ENCODE measurements at regions not wholly inside any gene's neighbourhood (a gene's known extent, or its start where the extent isn't known, plus 50 kb on each side); places are given as distances from the start of the nearest gene placed in this dataset.

DNA sequence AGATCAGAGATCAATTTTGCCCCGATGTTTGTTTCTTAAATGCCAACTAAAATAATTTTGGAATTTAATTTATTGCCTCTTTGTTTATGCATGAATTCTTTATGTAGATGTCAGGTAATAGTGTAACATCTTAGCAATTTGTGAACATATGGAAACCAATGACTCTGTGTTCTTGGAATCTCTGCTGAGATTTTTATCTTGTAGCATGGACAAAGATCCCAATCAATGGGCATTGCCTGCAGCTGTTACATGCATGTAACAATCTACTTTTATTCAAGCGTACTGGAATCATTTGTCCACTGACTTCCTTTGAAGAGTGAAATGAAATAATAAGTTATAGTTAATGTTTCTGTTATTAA, 61.6 kb upstream of the ARSJ start:
- TF ChIP-seq IRF2 (CRISPR knock-in tag; IDR thresholded peaks at IDR 0.05; ENCODE audit: borderline replicate concordance, low read depth) (no peak), TEAD4 (CRISPR knock-in tag; IDR thresholded peaks at IDR 0.05) (no peak), MAX (CRISPR knock-in tag; IDR thresholded peaks at IDR 0.05) (no peak), ELF4 (CRISPR knock-in tag; IDR thresholded peaks at IDR 0.05; ENCODE audit: low read depth) (no peak), RELA (CRISPR knock-in tag; IDR thresholded peaks at IDR 0.05; ENCODE audit: borderline replicate concordance) (no peak), ATF3 (CRISPR knock-in tag; conservative IDR thresholded peaks at IDR 0.05) (no peak), STAT6 (CRISPR knock-in tag; conservative IDR thresholded peaks at IDR 0.05; ENCODE audit: low read depth) (no peak), ZBTB43 (CRISPR knock-in tag; IDR thresholded peaks at IDR 0.05) (no peak)
- TF ChIP-seq, protein P1, sequence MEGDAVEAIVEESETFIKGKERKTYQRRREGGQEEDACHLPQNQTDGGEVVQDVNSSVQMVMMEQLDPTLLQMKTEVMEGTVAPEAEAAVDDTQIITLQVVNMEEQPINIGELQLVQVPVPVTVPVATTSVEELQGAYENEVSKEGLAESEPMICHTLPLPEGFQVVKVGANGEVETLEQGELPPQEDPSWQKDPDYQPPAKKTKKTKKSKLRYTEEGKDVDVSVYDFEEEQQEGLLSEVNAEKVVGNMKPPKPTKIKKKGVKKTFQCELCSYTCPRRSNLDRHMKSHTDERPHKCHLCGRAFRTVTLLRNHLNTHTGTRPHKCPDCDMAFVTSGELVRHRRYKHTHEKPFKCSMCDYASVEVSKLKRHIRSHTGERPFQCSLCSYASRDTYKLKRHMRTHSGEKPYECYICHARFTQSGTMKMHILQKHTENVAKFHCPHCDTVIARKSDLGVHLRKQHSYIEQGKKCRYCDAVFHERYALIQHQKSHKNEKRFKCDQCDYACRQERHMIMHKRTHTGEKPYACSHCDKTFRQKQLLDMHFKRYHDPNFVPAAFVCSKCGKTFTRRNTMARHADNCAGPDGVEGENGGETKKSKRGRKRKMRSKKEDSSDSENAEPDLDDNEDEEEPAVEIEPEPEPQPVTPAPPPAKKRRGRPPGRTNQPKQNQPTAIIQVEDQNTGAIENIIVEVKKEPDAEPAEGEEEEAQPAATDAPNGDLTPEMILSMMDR (IDR thresholded peaks at IDR 0.05) = no peak
- TF ChIP-seq, protein P2, sequence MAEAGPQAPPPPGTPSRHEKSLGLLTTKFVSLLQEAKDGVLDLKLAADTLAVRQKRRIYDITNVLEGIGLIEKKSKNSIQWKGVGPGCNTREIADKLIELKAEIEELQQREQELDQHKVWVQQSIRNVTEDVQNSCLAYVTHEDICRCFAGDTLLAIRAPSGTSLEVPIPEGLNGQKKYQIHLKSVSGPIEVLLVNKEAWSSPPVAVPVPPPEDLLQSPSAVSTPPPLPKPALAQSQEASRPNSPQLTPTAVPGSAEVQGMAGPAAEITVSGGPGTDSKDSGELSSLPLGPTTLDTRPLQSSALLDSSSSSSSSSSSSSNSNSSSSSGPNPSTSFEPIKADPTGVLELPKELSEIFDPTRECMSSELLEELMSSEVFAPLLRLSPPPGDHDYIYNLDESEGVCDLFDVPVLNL (CRISPR knock-in tag; IDR thresholded peaks at IDR 0.05; ENCODE audit: borderline replicate concordance, low read depth) = no peak

All from WTC11 (cell line).